H1 (cell line): ENCODE measurements at regions not wholly inside any gene's neighbourhood (a gene's known extent, or its start where the extent isn't known, plus 50 kb on each side); places are given as distances from the start of the nearest gene placed in this dataset.

ENCODE experiments used
- EZH2 ChIP-seq: fragments of 200-600 bp; sonication (generic); IDR thresholded peaks from 2 replicates; pipeline ENCODE4 v1.7.1; 2012; ENCODE audit warnings: low read depth, mild to moderate bottlenecking, moderate library complexity, low read length, inconsistent platforms; ENCODE audit not compliant: severe bottlenecking
- RNF2 ChIP-seq: fragments of 200-900, 300-1000 bp; sonication (generic); IDR thresholded peaks from 2 replicates; pipeline ENCODE4 v1.7.1; 2016; ENCODE audit warnings: borderline replicate concordance, low read depth, mild to moderate bottlenecking, antibody characterized with exemption, low read length; ENCODE audit not compliant: poor library complexity, severe bottlenecking; ENCODE audit errors: missing control alignments

GRCh38 chr4:112832493-112832892, 195.6 kb downstream of the LARP7 start (continued):
- TF ChIP-seq RNF2 (no peak), EZH2 (no peak)
- TF ChIP-seq, all 59 proteins: peak for 0
